Liver (tissue), 8 donors: ENCODE measurements at regions not wholly inside any gene's neighbourhood (a gene's known extent, or its start where the extent isn't known, plus 50 kb on each side); places are given as distances from the start of the nearest gene placed in this dataset.
A peak's percentile ranks its signal among the peaks of the same experiment; 100 is the strongest.

ENCODE experiments used
- DNase-seq: peaks from one replicate; pipeline ENCODE4 v3.0.0-alpha.2; 2017; ENCODE audit warnings: low spot score
- H3K27ac ChIP-seq, 2 donors: one replicate each; pipeline ENCODE4 v1.7.0; 2013; ENCODE audit warnings: inconsistent platforms in 2 of 2, low read length in 2 of 2, control low read depth in 1 of 2, low read depth in 1 of 2, mild to moderate bottlenecking in 1 of 2
- H3K27me3 ChIP-seq, 4 donors: one replicate each; pipeline versions ENCODE4 v1.6.1 to v1.7.0; 2013; ENCODE audit warnings: low read length in 3 of 4, inconsistent platforms in 1 of 4, mild to moderate bottlenecking in 1 of 4, moderate library complexity in 1 of 4; ENCODE audit not compliant: control insufficient read depth in 4 of 4, insufficient read depth in 4 of 4
- H3K36me3 ChIP-seq, 4 donors: one replicate each; pipeline versions ENCODE4 v1.6.1 to v1.7.0; 2013; ENCODE audit warnings: low read length in 3 of 4, mild to moderate bottlenecking in 3 of 4, low read depth in 1 of 4, moderate library complexity in 1 of 4; ENCODE audit not compliant: control insufficient read depth in 4 of 4, insufficient read depth in 3 of 4
- H3K4me1 ChIP-seq, 4 donors: one replicate each; pipeline versions ENCODE4 v1.6.1 to v1.7.0; 2013; ENCODE audit warnings: low read length in 3 of 4, mild to moderate bottlenecking in 3 of 4, moderate library complexity in 1 of 4; ENCODE audit not compliant: control insufficient read depth in 4 of 4, insufficient read depth in 4 of 4
- H3K4me3 ChIP-seq, 3 donors: one replicate each; pipeline versions ENCODE4 v1.6.1 to v1.7.0; 2013; ENCODE audit warnings: low read length in 3 of 3, control low read depth in 1 of 3, low read depth in 1 of 3, mild to moderate bottlenecking in 1 of 3
- H3K9ac ChIP-seq, 2 donors: one replicate each; pipeline ENCODE4 v1.7.0; 2013; ENCODE audit warnings: low read length in 2 of 2, mild to moderate bottlenecking in 2 of 2, moderate library complexity in 2 of 2, control low read depth in 1 of 2, low read depth in 1 of 2
- H3K9me3 ChIP-seq, 4 donors: one replicate each; pipeline versions ENCODE4 v1.6.1 to v1.7.0; 2013; ENCODE audit warnings: low read length in 3 of 4; ENCODE audit not compliant: control insufficient read depth in 4 of 4
- EGR1 ChIP-seq, 2 donors: IDR thresholded peaks; 2 replicates each; pipeline ENCODE4 v1.6.1; 2016 to 2018; ENCODE audit warnings: antibody characterized with exemption in 2 of 2, low read depth in 2 of 2
- FOXA1 ChIP-seq: IDR thresholded peaks from 2 replicates; pipeline ENCODE4 v1.6.1; 2016; ENCODE audit warnings: antibody characterized with exemption
- FOXA2 ChIP-seq: IDR thresholded peaks from 2 replicates; pipeline ENCODE4 v1.6.1; 2016; ENCODE audit warnings: antibody characterized with exemption
- GABPA ChIP-seq, 2 donors: IDR thresholded peaks in 1 of 2; conservative IDR thresholded peaks in 1 of 2; 2 replicates each; pipeline ENCODE4 v1.6.1; 2016; ENCODE audit warnings: antibody characterized with exemption in 2 of 2, mild to moderate bottlenecking in 1 of 2, moderate library complexity in 1 of 2
- HNF4A ChIP-seq, 2 donors: conservative IDR thresholded peaks; 2 replicates each; pipeline ENCODE4 v1.6.1; 2016; ENCODE audit warnings: antibody characterized with exemption in 2 of 2, mild to moderate bottlenecking in 2 of 2
- HNF4G ChIP-seq: IDR thresholded peaks from 2 replicates; pipeline ENCODE4 v1.6.1; 2016; ENCODE audit warnings: antibody characterized with exemption
- JUND ChIP-seq, 2 donors: IDR thresholded peaks; 2 replicates each; pipeline ENCODE4 v1.6.1; 2016; ENCODE audit warnings: antibody characterized with exemption in 2 of 2
- MAX ChIP-seq: IDR thresholded peaks from 2 replicates; pipeline ENCODE4 v1.6.1; 2016; ENCODE audit warnings: antibody characterized with exemption
- NR2F2 ChIP-seq: IDR thresholded peaks from 2 replicates; pipeline ENCODE4 v1.6.1; 2016; ENCODE audit warnings: antibody characterized with exemption
- RAD21 ChIP-seq, 2 donors: IDR thresholded peaks; 2 replicates each; pipeline ENCODE4 v1.6.1; 2016; ENCODE audit warnings: antibody characterized with exemption in 2 of 2, mild to moderate bottlenecking in 2 of 2
- RXRA ChIP-seq, 2 donors: IDR thresholded peaks; 2 replicates each; pipeline ENCODE4 v1.6.1; 2017 to 2018; ENCODE audit warnings: antibody characterized with exemption in 2 of 2, mild to moderate bottlenecking in 1 of 2
- SP1 ChIP-seq: IDR thresholded peaks from 2 replicates; pipeline ENCODE4 v1.6.1; 2018; ENCODE audit warnings: antibody characterized with exemption, mild to moderate bottlenecking
- TAF1 ChIP-seq: conservative IDR thresholded peaks from 2 replicates; pipeline ENCODE4 v1.6.1; 2016; ENCODE audit warnings: antibody characterized with exemption, mild to moderate bottlenecking
- YY1 ChIP-seq: IDR thresholded peaks from 2 replicates; pipeline ENCODE4 v1.6.1; 2016; ENCODE audit warnings: antibody characterized with exemption, mild to moderate bottlenecking
- WGBS: extraction: QIAGEN DNeasy Blood & Tissue Kit; methylation state at CpG from one replicate; pipeline ENCODE4 v1.1.7; 2013; 5-methylcytosine and 5-hydroxymethylcytosine counted together
- TF ChIP-seq, protein P1 (sequence below): IDR thresholded peaks from 2 replicates; pipeline ENCODE4 v1.6.1; 2016; ENCODE audit warnings: antibody characterized with exemption
- TF ChIP-seq, protein P2 (sequence below): IDR thresholded peaks from 2 replicates; pipeline ENCODE4 v1.6.1; 2016; ENCODE audit warnings: antibody characterized with exemption
- TF ChIP-seq, protein P3 (sequence below): IDR thresholded peaks from 2 replicates; pipeline ENCODE4 v1.6.1; 2016; ENCODE audit warnings: antibody characterized with exemption, mild to moderate bottlenecking
- TF ChIP-seq, protein P4 (sequence below): fragments of 150-350 bp; IDR thresholded peaks from 2 replicates; pipeline ENCODE4 v1.5.1; 2017; ENCODE audit warnings: improper control_type of control experiment, low read depth, low read length; ENCODE audit not compliant: missing input control
- donor health status: healthy.
- donor health status: healthy.
- donor health status: healthy.
- donor health status: healthy.
- donor health status: healthy.

GRCh38 chr18:22020867-22021370 is 148.5 kb upstream of the GATA6 start:
- Histone ChIP-seq H3K27ac (no peak overlapping the region), H3K27me3 (no peaks in the 10 kb centered on the region), H3K9ac (no peak overlapping the region), H3K36me3 (no peaks in the 10 kb centered on the region), H3K9me3 (no peaks in the 10 kb centered on the region), H3K4me3 (no peak overlapping the region), H3K4me1 (peaks cover 6 to 23% (median 18%) of the 10 kb centered on the region in 4 donors)
- 64% methylated on average over 7 of the region's 7 CpGs for WGBS
- no peak for TF ChIP-seq RXRA (IDR thresholded peaks at IDR 0.05)
- TF ChIP-seq EGR1 (IDR thresholded peaks at IDR 0.05; ENCODE audit: low read depth in 2 of 2) = no peak
- TF ChIP-seq, protein P1, sequence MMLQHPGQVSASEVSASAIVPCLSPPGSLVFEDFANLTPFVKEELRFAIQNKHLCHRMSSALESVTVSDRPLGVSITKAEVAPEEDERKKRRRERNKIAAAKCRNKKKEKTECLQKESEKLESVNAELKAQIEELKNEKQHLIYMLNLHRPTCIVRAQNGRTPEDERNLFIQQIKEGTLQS = no peak
- TF ChIP-seq HNF4G = no peak
- no peak for TF ChIP-seq HNF4A (conservative IDR thresholded peaks at IDR 0.05)
- no peak for TF ChIP-seq GABPA (IDR thresholded peaks at IDR 0.05 in 1 of 2, conservative IDR thresholded peaks at IDR 0.05 in 1 of 2)
- TF ChIP-seq NR2F2 = no peak
- TF ChIP-seq FOXA2 = no peak
- TF ChIP-seq MAX = no peak
- no peak for TF ChIP-seq TAF1
- no peak for TF ChIP-seq JUND (IDR thresholded peaks at IDR 0.05)
- no peak for TF ChIP-seq FOXA1
- TF ChIP-seq, protein P2, sequence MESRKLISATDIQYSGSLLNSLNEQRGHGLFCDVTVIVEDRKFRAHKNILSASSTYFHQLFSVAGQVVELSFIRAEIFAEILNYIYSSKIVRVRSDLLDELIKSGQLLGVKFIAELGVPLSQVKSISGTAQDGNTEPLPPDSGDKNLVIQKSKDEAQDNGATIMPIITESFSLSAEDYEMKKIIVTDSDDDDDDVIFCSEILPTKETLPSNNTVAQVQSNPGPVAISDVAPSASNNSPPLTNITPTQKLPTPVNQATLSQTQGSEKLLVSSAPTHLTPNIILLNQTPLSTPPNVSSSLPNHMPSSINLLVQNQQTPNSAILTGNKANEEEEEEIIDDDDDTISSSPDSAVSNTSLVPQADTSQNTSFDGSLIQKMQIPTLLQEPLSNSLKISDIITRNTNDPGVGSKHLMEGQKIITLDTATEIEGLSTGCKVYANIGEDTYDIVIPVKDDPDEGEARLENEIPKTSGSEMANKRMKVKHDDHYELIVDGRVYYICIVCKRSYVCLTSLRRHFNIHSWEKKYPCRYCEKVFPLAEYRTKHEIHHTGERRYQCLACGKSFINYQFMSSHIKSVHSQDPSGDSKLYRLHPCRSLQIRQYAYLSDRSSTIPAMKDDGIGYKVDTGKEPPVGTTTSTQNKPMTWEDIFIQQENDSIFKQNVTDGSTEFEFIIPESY = no peak
- DNase-seq = no peak

DNA sequence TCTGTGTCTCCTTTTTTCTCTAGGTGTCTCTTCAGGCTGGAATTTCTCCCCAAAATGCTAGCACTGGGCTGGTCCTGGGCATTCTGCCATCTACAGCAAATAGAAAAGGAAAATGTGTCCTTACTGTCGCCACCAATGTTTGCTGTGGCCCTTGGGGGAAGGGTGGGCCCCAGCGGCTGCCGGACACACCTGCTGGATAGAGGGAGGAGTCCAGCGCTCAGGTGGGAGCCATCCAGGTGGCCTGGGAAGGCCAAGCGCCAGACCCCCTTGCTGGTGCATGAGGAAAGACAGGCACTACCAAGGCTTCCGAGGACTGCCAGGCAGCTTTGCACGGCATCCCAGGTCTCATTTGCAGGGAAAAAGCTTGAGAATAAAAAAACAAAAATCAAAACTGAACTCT is 147.7 kb upstream of the GATA6 start:
- TF ChIP-seq HNF4A (conservative IDR thresholded peaks at IDR 0.05) (peak in 1 of 2 donors; percentile 16), RXRA (IDR thresholded peaks at IDR 0.05) (no peak), NR2F2 (no peak), EGR1 (IDR thresholded peaks at IDR 0.05; ENCODE audit: low read depth in 2 of 2) (no peak), YY1 (no peak), JUND (IDR thresholded peaks at IDR 0.05) (no peak), FOXA1 (no peak), FOXA2 (no peak), MAX (no peak), SP1 (peak; percentile 7), RAD21 (IDR thresholded peaks at IDR 0.05) (peak; percentile 25 to 49), GABPA (IDR thresholded peaks at IDR 0.05 in 1 of 2, conservative IDR thresholded peaks at IDR 0.05 in 1 of 2) (no peak), HNF4G (no peak)
- TF ChIP-seq, protein P1 = no peak
- TF ChIP-seq, protein P2 = no peak
- TF ChIP-seq, protein P3, sequence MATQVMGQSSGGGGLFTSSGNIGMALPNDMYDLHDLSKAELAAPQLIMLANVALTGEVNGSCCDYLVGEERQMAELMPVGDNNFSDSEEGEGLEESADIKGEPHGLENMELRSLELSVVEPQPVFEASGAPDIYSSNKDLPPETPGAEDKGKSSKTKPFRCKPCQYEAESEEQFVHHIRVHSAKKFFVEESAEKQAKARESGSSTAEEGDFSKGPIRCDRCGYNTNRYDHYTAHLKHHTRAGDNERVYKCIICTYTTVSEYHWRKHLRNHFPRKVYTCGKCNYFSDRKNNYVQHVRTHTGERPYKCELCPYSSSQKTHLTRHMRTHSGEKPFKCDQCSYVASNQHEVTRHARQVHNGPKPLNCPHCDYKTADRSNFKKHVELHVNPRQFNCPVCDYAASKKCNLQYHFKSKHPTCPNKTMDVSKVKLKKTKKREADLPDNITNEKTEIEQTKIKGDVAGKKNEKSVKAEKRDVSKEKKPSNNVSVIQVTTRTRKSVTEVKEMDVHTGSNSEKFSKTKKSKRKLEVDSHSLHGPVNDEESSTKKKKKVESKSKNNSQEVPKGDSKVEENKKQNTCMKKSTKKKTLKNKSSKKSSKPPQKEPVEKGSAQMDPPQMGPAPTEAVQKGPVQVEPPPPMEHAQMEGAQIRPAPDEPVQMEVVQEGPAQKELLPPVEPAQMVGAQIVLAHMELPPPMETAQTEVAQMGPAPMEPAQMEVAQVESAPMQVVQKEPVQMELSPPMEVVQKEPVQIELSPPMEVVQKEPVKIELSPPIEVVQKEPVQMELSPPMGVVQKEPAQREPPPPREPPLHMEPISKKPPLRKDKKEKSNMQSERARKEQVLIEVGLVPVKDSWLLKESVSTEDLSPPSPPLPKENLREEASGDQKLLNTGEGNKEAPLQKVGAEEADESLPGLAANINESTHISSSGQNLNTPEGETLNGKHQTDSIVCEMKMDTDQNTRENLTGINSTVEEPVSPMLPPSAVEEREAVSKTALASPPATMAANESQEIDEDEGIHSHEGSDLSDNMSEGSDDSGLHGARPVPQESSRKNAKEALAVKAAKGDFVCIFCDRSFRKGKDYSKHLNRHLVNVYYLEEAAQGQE = no peak
- TF ChIP-seq, protein P4, sequence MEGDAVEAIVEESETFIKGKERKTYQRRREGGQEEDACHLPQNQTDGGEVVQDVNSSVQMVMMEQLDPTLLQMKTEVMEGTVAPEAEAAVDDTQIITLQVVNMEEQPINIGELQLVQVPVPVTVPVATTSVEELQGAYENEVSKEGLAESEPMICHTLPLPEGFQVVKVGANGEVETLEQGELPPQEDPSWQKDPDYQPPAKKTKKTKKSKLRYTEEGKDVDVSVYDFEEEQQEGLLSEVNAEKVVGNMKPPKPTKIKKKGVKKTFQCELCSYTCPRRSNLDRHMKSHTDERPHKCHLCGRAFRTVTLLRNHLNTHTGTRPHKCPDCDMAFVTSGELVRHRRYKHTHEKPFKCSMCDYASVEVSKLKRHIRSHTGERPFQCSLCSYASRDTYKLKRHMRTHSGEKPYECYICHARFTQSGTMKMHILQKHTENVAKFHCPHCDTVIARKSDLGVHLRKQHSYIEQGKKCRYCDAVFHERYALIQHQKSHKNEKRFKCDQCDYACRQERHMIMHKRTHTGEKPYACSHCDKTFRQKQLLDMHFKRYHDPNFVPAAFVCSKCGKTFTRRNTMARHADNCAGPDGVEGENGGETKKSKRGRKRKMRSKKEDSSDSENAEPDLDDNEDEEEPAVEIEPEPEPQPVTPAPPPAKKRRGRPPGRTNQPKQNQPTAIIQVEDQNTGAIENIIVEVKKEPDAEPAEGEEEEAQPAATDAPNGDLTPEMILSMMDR = peak; percentile 4
- H3K36me3 ChIP-seq = no peaks in the 10 kb centered on the region
- H3K4me3 ChIP-seq = no peak overlapping the region
- no peaks in the 10 kb centered on the region for H3K9me3 ChIP-seq
- no peak for DNase-seq
- H3K27ac ChIP-seq = no peak overlapping the region
- 42% methylated on average over 7 of the region's 7 CpGs for WGBS
- no peak overlapping the region for H3K9ac ChIP-seq
- H3K4me1 ChIP-seq = peaks cover 6 to 23% (median 18%) of the 10 kb centered on the region in 4 donors
- no peaks in the 10 kb centered on the region for H3K27me3 ChIP-seq
